Sigmoid colon (tissue), 4 donors: ENCODE measurements at regions not wholly inside any gene's neighbourhood (a gene's known extent, or its start where the extent isn't known, plus 50 kb on each side); places are given as distances from the start of the nearest gene placed in this dataset.

Experiments
- EP300 ChIP-seq, 4 donors: sonication (generic); formaldehyde crosslinking; IDR thresholded peaks; one replicate each; pipeline ENCODE4 v1.6.1; 2017; ENCODE audit warnings: antibody characterized with exemption in 4 of 4
- POLR2AphosphoS5 ChIP-seq, 4 donors: sonication (generic); formaldehyde crosslinking; IDR thresholded peaks; one replicate each; pipeline ENCODE4 v1.6.1; 2017; ENCODE audit warnings: antibody characterized with exemption in 4 of 4

DNA sequence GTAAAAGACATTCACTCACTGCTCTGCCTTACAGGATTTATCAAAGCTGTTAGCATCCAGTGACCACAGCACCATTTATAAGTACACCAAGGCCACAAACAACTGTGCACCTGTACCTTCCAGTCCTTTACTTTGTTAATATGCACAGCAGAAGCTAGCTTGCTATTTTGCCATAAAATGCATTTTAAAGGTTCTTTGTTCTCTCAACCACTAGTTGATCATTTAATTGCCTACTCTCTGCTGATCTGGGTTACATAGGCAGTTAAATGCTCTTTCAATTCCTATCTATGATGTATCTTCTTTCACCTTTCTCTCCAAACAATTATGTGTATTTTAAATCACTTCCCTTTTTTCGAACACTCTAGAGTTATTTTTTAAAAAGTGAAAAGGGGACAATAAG, 126.4 kb downstream of the SIPA1L2 start:
- TF ChIP-seq EP300 (IDR thresholded peaks at IDR 0.05) = no peak
- TF ChIP-seq POLR2AphosphoS5 (IDR thresholded peaks at IDR 0.05) = no peak
